SJCRH30 (cell line): ENCODE measurements at regions not wholly inside any gene's neighbourhood (a gene's known extent, or its start where the extent isn't known, plus 50 kb on each side); places are given as distances from the start of the nearest gene placed in this dataset.
"Not testable (repeated sequence)": the region's sequence is repeated elsewhere in the genome, so short reads cannot be mapped to it uniquely, and the experiment has no call there.

Experiments
- DNase-seq, 2 experiments: peaks; one replicate each; pipeline ENCODE4 v3.0.0-alpha.2; 2015 to 2020
- H3K27ac ChIP-seq: fragments of 250-450 bp; sonication (Bioruptor Pico); 2 replicates; pipeline ENCODE4 v1.5.1; 2020; ENCODE audit warnings: mild to moderate bottlenecking, moderate library complexity
- H3K27me3 ChIP-seq: fragments of 250-450 bp; sonication (Bioruptor Pico); 2 replicates; pipeline ENCODE4 v1.5.1; 2020; ENCODE audit warnings: mild to moderate bottlenecking, moderate library complexity
- H3K36me3 ChIP-seq: fragments of 250-450 bp; sonication (Bioruptor Pico); 2 replicates; pipeline ENCODE4 v1.5.1; 2020; ENCODE audit warnings: mild to moderate bottlenecking, moderate library complexity
- H3K4me1 ChIP-seq: fragments of 250-450 bp; sonication (Bioruptor Pico); 2 replicates; pipeline ENCODE4 v1.5.1; 2020; ENCODE audit warnings: mild to moderate bottlenecking, moderate library complexity
- H3K4me3 ChIP-seq: fragments of 250-450 bp; sonication (Bioruptor Pico); 2 replicates; pipeline ENCODE4 v1.5.1; 2020; ENCODE audit warnings: mild to moderate bottlenecking, moderate library complexity
- H3K9me3 ChIP-seq: fragments of 250-450 bp; sonication (Bioruptor Pico); replicated peaks from 2 replicates; pipeline ENCODE4 v1.5.1; 2020; ENCODE audit warnings: mild to moderate bottlenecking, moderate library complexity

- DNase-seq = no peak
- Histone ChIP-seq H3K4me1 (no peaks in the 10 kb centered on the region), H3K27ac (no peak overlapping the region), H3K9me3 (no peaks in the 10 kb centered on the region), H3K36me3 (no peaks in the 10 kb centered on the region), H3K4me3 (no peak overlapping the region), H3K27me3 (no peaks in the 10 kb centered on the region)
These were observed 118.9 kb downstream of the LIG4 start for GRCh38 chr13:108096301-108096915.

- Histone ChIP-seq H3K4me3 (no peak overlapping the region), H3K9me3 (no peaks in the 10 kb centered on the region), H3K36me3 (no peaks in the 10 kb centered on the region), H3K27me3 (no peaks in the 10 kb centered on the region), H3K27ac (no peak overlapping the region), H3K4me1 (no peaks in the 10 kb centered on the region)
- no peak for DNase-seq
These were observed 120.3 kb downstream of the LIG4 start for GRCh38 chr13:108095036-108095435.

- Histone ChIP-seq H3K9me3 (no peaks in the 10 kb centered on the region), H3K36me3 (no peaks in the 10 kb centered on the region), H3K27me3 (no peaks in the 10 kb centered on the region), H3K4me1 (no peaks in the 10 kb centered on the region), H3K4me3 (no peak overlapping the region), H3K27ac (no peak overlapping the region)
- no peak for DNase-seq
These were observed 121.7 kb downstream of the LIG4 start for GRCh38 chr13:108093616-108094015.

- H3K9me3 ChIP-seq = no peaks in the 10 kb centered on the region
- no peak overlapping the region for H3K27ac ChIP-seq
- H3K4me1 ChIP-seq = no peaks in the 10 kb centered on the region
- no peak for DNase-seq
- no peak overlapping the region for H3K4me3 ChIP-seq
- no peaks in the 10 kb centered on the region for H3K27me3 ChIP-seq
- H3K36me3 ChIP-seq = no peaks in the 10 kb centered on the region
These were observed 127.5 kb downstream of the LIG4 start for GRCh38 chr13:108087810-108088209.

GRCh38 chr13:108086678-108087077, 128.7 kb downstream of the LIG4 start:
- peak in 1 of 2 experiments; percentile 11 for DNase-seq
- no peaks in the 10 kb centered on the region for H3K9me3 ChIP-seq
- no peaks in the 10 kb centered on the region for H3K27me3 ChIP-seq
- H3K36me3 ChIP-seq = no peaks in the 10 kb centered on the region
- no peak overlapping the region for H3K4me3 ChIP-seq
- no peak overlapping the region for H3K27ac ChIP-seq
- H3K4me1 ChIP-seq = no peaks in the 10 kb centered on the region

GRCh38 chr13:108084840-108085239, 130.5 kb downstream of the LIG4 start:
- no peaks in the 10 kb centered on the region for H3K27me3 ChIP-seq
- H3K9me3 ChIP-seq = no peaks in the 10 kb centered on the region
- no peak for DNase-seq
- no peaks in the 10 kb centered on the region for H3K36me3 ChIP-seq
- H3K4me1 ChIP-seq = no peaks in the 10 kb centered on the region
- no peak overlapping the region for H3K27ac ChIP-seq
- H3K4me3 ChIP-seq = no peak overlapping the region

GRCh38 chr13:108083056-108083455, 132.3 kb downstream of the LIG4 start:
- Histone ChIP-seq H3K27me3 (no peaks in the 10 kb centered on the region), H3K4me1 (no peaks in the 10 kb centered on the region), H3K27ac (no peak overlapping the region), H3K36me3 (no peaks in the 10 kb centered on the region), H3K4me3 (no peak overlapping the region), H3K9me3 (no peaks in the 10 kb centered on the region)
- no peak for DNase-seq

GRCh38 chr13:108082481-108082880, 132.9 kb downstream of the LIG4 start:
- Histone ChIP-seq H3K4me3 (no peak overlapping the region), H3K4me1 (no peaks in the 10 kb centered on the region), H3K27me3 (no peaks in the 10 kb centered on the region), H3K9me3 (no peaks in the 10 kb centered on the region), H3K36me3 (no peaks in the 10 kb centered on the region), H3K27ac (no peak overlapping the region)
- no peak for DNase-seq

- Histone ChIP-seq H3K27me3 (no peaks in the 10 kb centered on the region), H3K4me3 (no peak overlapping the region), H3K4me1 (no peaks in the 10 kb centered on the region), H3K9me3 (no peaks in the 10 kb centered on the region), H3K36me3 (no peaks in the 10 kb centered on the region), H3K27ac (no peak overlapping the region)
- DNase-seq = no peak
These were observed 138.1 kb downstream of the LIG4 start for GRCh38 chr13:108077284-108077683.

GRCh38 chr13:108074429-108074828, 140.9 kb downstream of the LIG4 start:
- H3K27ac ChIP-seq, H3K27me3 ChIP-seq, H3K4me3 ChIP-seq, H3K4me1 ChIP-seq, H3K36me3 ChIP-seq, H3K9me3 ChIP-seq: not testable (repeated sequence)
- peak in 1 of 2 experiments; percentile 11 for DNase-seq

- Histone ChIP-seq H3K9me3 (no peaks in the 10 kb centered on the region), H3K36me3 (no peaks in the 10 kb centered on the region), H3K4me1 (no peaks in the 10 kb centered on the region), H3K4me3 (no peak overlapping the region), H3K27ac (no peak overlapping the region), H3K27me3 (no peaks in the 10 kb centered on the region)
- no peak for DNase-seq
These were observed 144.4 kb downstream of the LIG4 start for GRCh38 chr13:108070925-108071324.

GRCh38 chr13:108070491-108070890, 144.8 kb downstream of the LIG4 start:
- no peaks in the 10 kb centered on the region for H3K9me3 ChIP-seq
- no peak overlapping the region for H3K4me3 ChIP-seq
- H3K36me3 ChIP-seq = no peaks in the 10 kb centered on the region
- H3K27ac ChIP-seq = no peak overlapping the region
- no peaks in the 10 kb centered on the region for H3K27me3 ChIP-seq
- no peaks in the 10 kb centered on the region for H3K4me1 ChIP-seq
- DNase-seq = no peak

GRCh38 chr13:108069521-108070210, 145.7 kb downstream of the LIG4 start:
- Histone ChIP-seq H3K4me1 (no peaks in the 10 kb centered on the region), H3K9me3 (no peaks in the 10 kb centered on the region), H3K27me3 (no peaks in the 10 kb centered on the region), H3K4me3 (no peak overlapping the region), H3K27ac (no peak overlapping the region), H3K36me3 (no peaks in the 10 kb centered on the region)
- DNase-seq = no peak

- not testable (repeated sequence) for H3K9me3 ChIP-seq, H3K36me3 ChIP-seq, H3K27ac ChIP-seq, H3K27me3 ChIP-seq, H3K4me3 ChIP-seq, H3K4me1 ChIP-seq, DNase-seq
These were observed 151.0 kb downstream of the LIG4 start for GRCh38 chr13:108064372-108064771.

- no peaks in the 10 kb centered on the region for H3K9me3 ChIP-seq
- H3K27ac ChIP-seq = no peak overlapping the region
- no peak overlapping the region for H3K4me3 ChIP-seq
- no peak for DNase-seq
- H3K27me3 ChIP-seq = no peaks in the 10 kb centered on the region
- no peaks in the 10 kb centered on the region for H3K36me3 ChIP-seq
- H3K4me1 ChIP-seq = no peaks in the 10 kb centered on the region
These were observed 155.2 kb downstream of the LIG4 start for GRCh38 chr13:108060111-108060510.

GRCh38 chr13:108056278-108056677, 159.1 kb downstream of the LIG4 start:
- H3K27me3 ChIP-seq = no peaks in the 10 kb centered on the region
- DNase-seq = no peak
- H3K4me1 ChIP-seq = no peaks in the 10 kb centered on the region
- no peaks in the 10 kb centered on the region for H3K9me3 ChIP-seq
- H3K4me3 ChIP-seq = no peak overlapping the region
- H3K27ac ChIP-seq = no peak overlapping the region
- H3K36me3 ChIP-seq = no peaks in the 10 kb centered on the region
